DMS53 treated with DMSO at 0.1 percent for 48 hours (cell line): ENCODE measurements at regions not wholly inside any gene's neighbourhood (a gene's known extent, or its start where the extent isn't known, plus 50 kb on each side); places are given as distances from the start of the nearest gene placed in this dataset.
A peak's percentile ranks its signal among the peaks of the same experiment; 100 is the strongest.

Source experiments
- DNase-seq: peaks from one replicate; lab custom pipeline; 2025; ENCODE audit not compliant: unreplicated experiment; lab: John Stamatoyannopoulos, UW

- DNase-seq: no peak
These were observed 218.1 kb upstream of the SOX4 start for GRCh38 chr6:21375151-21376116.

GRCh38 chr6:21377356-21377755 lies 216.2 kb upstream of the SOX4 start:
- no peak for DNase-seq

- peak; percentile 45 for DNase-seq
These were observed 212.1 kb upstream of the SOX4 start for GRCh38 chr6:21381331-21381963.

GRCh38 chr6:21382821-21383449 lies 210.6 kb upstream of the SOX4 start:
- no peak for DNase-seq

GRCh38 chr6:21383450-21384085 lies 210.0 kb upstream of the SOX4 start:
- no peak for DNase-seq

GRCh38 chr6:21384216-21384615 lies 209.3 kb upstream of the SOX4 start:
- DNase-seq: no peak

GRCh38 chr6:21386744-21387143 lies 206.8 kb upstream of the SOX4 start:
- DNase-seq: no peak

GRCh38 chr6:21390532-21391213 lies 202.9 kb upstream of the SOX4 start:
- DNase-seq: no peak

- DNase-seq: no peak
These were observed 201.4 kb upstream of the SOX4 start for GRCh38 chr6:21392177-21392576.

- DNase-seq: no peak
These were observed 199.9 kb upstream of the SOX4 start for GRCh38 chr6:21393441-21394165.

GRCh38 chr6:21395121-21395520 lies 198.4 kb upstream of the SOX4 start:
- DNase-seq: no peak

- no peak for DNase-seq
These were observed 197.2 kb upstream of the SOX4 start for GRCh38 chr6:21396313-21396712.

- no peak for DNase-seq
These were observed 194.7 kb upstream of the SOX4 start for GRCh38 chr6:21398741-21399325.

GRCh38 chr6:21402368-21402767 lies 191.2 kb upstream of the SOX4 start:
- DNase-seq: no peak

- DNase-seq: no peak
These were observed 189.0 kb upstream of the SOX4 start for GRCh38 chr6:21404577-21404976.

- DNase-seq: no peak
These were observed 187.2 kb upstream of the SOX4 start for GRCh38 chr6:21406316-21406715.

- DNase-seq: no peak
These were observed 184.3 kb upstream of the SOX4 start for GRCh38 chr6:21409231-21409630.

GRCh38 chr6:21413428-21413827 lies 180.1 kb upstream of the SOX4 start:
- DNase-seq: no peak

- DNase-seq: no peak
These were observed 179.5 kb upstream of the SOX4 start for GRCh38 chr6:21414065-21414464.
